NCI-H187 (cell line): ENCODE measurements at regions not wholly inside any gene's neighbourhood (a gene's known extent, or its start where the extent isn't known, plus 50 kb on each side); places are given as distances from the start of the nearest gene placed in this dataset.
"Not testable (repeated sequence)": the region's sequence is repeated elsewhere in the genome, so short reads cannot be mapped to it uniquely, and the experiment has no call there.

Experiments used
- DNase-seq, 2 experiments: peaks; one replicate each; lab custom pipeline; 2025; lab: John Stamatoyannopoulos, UW

DNA sequence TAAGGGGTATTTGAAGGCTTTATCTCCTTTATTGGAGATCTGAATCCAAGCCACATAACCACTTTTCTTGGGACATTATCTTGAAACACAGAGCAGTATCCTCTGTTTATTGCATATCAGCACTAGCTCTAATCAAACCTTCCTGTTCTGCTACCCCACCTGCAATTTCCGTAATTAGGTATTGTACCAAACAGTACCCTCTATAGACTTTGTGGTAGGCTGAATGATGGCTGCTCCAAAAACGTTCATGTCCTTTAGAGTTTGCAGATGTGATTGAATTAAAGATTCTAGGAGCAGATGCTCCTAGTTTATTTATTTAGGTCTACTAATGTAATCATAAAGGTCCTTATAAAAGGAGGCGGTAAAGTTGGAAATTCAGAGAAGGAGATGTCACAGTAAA lies 573.0 kb upstream of the ATXN7L3B start:
- DNase-seq = no peak

DNA sequence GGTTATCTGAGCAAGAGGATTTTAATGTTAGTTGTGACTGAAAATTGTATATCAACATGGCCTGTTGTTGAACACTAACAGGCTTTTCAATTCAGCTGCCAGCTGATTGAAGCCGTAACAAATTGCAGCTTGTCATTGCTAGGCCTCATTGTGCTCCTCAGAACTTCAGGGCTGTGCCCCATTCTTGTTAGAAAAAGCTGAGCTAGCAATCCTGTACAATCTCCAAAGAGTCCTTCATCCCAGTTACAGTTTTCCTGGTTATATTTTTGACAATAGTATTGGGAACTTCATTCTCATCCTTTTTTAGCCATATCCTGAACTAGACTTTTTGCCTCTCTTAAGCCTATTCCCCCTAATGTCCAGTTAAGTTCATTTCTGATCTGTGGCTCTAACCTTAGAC lies 564.1 kb upstream of the ATXN7L3B start:
- no peak for DNase-seq

GRCh38 chr12:73984552-73984951 lies 553.1 kb upstream of the ATXN7L3B start:
- DNase-seq = no peak

- no peak for DNase-seq
Measured at GRCh38 chr12:73991138-73991537, 546.5 kb upstream of the ATXN7L3B start.

DNA sequence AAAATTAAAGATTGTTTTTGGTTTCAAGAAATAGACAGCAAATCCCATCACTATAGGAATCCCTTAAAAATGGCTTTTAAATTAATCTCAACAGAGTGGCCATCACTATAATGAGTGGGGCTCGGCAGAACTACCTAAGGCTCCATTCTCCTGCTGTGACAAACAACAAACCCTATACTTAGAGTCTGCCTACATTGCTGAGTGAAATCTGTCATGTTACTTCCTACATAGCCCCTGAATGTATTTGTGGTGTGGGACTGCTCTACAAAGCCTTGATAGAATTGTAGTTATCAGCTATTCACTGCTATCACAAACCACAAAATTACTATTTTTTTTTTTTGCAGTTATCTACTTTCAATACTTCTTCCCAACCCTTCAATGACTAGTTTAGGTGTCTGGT lies 538.7 kb upstream of the ATXN7L3B start:
- no peak for DNase-seq

DNA sequence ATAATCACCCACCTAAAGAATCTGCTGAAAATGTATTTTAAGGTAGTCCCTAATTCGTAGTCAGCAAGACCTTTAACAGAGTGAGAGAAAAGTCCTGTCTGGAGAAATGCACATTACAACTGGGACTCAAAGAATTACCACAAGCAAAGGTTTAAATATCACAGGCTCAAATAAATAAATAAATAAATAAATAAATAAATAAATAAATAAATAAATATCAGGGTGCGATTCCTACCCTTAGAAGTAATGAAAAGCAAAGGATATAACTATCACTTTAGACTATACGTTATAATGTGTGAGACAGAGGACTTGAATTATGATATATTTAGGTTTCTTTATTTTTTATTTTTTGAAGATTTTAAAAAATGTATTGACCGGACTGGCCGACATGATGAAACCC lies 522.5 kb upstream of the ATXN7L3B start:
- no peak for DNase-seq

DNA sequence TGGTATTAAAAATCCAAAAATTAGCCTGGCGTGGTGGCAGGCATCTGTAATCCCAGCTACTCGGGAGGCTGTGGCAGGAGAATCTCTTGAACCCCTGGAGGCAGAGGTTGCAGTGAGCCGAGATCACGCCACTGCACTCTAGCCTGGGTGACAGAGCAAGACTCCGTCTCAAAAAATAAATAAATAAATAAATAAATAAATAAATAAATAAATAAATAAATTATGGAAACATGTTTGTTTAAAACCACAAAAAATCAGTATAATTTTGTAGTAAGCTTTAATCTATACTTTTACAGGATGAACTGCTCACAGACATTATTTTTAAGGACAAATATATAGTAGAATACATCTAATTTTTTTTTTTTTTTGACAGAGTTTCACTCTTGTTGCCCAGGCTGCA lies 521.3 kb upstream of the ATXN7L3B start:
- not testable (repeated sequence) for DNase-seq

- no peak for DNase-seq
Measured at GRCh38 chr12:74018849-74019248, 518.8 kb upstream of the ATXN7L3B start.

DNA sequence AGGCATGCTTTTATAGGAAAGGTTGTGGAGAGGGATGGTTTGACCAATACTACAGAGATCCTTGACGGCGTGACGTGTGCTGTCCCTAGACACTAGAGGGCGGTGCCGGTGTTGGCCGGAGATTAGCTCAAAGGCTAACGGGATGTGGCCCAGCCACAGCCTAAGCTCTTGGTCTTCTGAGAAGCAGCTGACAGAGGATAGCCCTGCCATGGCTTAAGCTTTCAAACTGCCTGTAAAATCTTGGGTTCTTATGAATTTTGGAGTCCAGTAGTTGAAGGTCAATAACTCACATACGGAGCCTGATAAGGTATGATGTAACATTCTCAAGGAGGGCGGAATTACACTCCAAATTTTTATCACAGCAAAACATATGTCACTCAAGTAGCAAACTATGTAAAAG lies 515.7 kb upstream of the ATXN7L3B start:
- peak in 1 of 2 experiments; percentile 11 for DNase-seq

DNA sequence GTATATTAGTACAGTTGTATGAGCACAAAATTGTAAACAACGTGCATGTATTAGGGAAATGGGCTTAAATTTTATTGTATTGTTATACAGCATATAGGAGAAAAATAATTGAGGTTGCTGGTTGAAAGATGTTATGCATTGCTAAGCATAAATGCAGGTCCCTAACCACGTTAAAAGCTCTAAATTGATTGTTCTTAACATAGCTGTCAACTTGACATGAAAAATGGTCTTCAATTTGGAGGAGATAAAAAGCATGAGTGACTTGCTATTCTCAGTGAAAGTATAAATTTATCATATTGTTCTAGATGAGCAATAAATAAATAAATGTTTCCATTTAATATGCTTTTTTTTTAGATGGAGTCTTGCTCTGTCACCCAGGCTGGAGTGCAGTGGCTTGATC lies 506.6 kb upstream of the ATXN7L3B start:
- peak in 1 of 2 experiments; percentile 20 for DNase-seq

GRCh38 chr12:74033531-74033930 lies 504.1 kb upstream of the ATXN7L3B start:
- no peak for DNase-seq

GRCh38 chr12:74039138-74039537 lies 498.5 kb upstream of the ATXN7L3B start:
- not testable (repeated sequence) for DNase-seq

GRCh38 chr12:74043343-74043742 lies 494.3 kb upstream of the ATXN7L3B start:
- DNase-seq = no peak

- DNase-seq = no peak
Measured at GRCh38 chr12:74049348-74049747, 488.3 kb upstream of the ATXN7L3B start.

GRCh38 chr12:74051848-74052247 lies 485.8 kb upstream of the ATXN7L3B start:
- no peak for DNase-seq

GRCh38 chr12:74066476-74066875 lies 471.2 kb upstream of the ATXN7L3B start:
- DNase-seq = no peak

- DNase-seq = no peak
Measured at GRCh38 chr12:74071182-74071581, 466.5 kb upstream of the ATXN7L3B start.

- no peak for DNase-seq
Measured at GRCh38 chr12:74076918-74077317, 460.7 kb upstream of the ATXN7L3B start.

- no peak for DNase-seq
Measured at GRCh38 chr12:74105434-74105833, 432.2 kb upstream of the ATXN7L3B start.

GRCh38 chr12:74108729-74109128 lies 428.9 kb upstream of the ATXN7L3B start:
- no peak for DNase-seq

GRCh38 chr12:74111688-74112360 lies 425.8 kb upstream of the ATXN7L3B start:
- no peak for DNase-seq

DNA sequence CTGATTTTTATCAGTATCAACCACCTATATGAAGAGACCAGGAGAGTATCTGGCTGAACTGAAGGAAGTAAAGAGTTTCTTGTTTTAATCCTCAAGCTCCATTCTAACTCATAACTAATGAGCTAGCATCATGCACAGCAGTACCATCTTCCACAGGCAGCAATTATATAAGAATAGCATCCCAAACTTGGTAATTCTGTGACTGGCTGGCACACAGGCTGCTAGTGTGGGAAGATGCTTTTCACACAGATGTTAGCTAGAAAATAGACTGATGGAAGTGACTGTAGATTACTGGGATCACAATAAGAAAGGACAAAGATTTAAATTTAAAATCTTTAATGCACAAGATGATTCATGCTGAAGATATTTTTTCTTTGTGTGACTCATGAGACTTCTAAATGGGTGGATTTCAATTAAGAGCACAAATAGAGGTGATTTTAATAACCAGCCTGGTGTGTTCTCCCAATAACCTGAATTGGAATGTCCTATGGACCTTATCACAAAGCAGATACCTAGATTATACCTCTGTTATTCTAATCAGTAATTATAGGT lies 417.7 kb upstream of the ATXN7L3B start:
- DNase-seq = no peak

GRCh38 chr12:74120644-74121043 lies 417.0 kb upstream of the ATXN7L3B start:
- no peak for DNase-seq

- no peak for DNase-seq
Measured at GRCh38 chr12:74129702-74130101, 407.9 kb upstream of the ATXN7L3B start.
